ENCODE measurements at regions not wholly inside any gene's neighbourhood (a gene's known extent, or its start where the extent isn't known, plus 50 kb on each side); places are given as distances from the start of the nearest gene placed in this dataset.

DNA sequence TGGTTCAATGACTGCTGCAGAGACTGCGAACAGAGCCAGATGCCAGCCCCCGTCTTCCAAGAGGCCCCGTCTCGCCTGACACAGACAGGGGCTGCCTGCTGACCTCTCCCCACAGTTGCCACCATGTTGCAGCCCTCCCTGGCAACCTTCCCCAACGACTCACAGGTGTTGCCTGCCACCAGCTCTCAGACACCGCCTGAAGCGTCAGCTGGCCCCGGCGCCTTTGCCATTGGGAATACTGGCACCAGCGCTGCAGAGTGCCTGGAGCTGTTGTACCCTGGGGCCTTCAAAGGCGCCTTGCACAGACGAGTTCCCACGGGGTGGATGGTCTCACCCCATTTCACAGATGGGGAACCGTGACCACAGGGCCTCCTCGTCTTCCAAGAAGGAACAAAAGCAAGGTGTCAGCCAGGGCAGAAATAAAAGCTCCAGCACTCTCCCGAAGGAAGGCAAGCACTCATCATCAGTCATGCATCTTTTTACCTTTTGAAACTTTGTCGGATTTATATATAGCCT lies 167.0 kb downstream of the ADSS2 start:
- TF ChIP-seq, protein P1, sequence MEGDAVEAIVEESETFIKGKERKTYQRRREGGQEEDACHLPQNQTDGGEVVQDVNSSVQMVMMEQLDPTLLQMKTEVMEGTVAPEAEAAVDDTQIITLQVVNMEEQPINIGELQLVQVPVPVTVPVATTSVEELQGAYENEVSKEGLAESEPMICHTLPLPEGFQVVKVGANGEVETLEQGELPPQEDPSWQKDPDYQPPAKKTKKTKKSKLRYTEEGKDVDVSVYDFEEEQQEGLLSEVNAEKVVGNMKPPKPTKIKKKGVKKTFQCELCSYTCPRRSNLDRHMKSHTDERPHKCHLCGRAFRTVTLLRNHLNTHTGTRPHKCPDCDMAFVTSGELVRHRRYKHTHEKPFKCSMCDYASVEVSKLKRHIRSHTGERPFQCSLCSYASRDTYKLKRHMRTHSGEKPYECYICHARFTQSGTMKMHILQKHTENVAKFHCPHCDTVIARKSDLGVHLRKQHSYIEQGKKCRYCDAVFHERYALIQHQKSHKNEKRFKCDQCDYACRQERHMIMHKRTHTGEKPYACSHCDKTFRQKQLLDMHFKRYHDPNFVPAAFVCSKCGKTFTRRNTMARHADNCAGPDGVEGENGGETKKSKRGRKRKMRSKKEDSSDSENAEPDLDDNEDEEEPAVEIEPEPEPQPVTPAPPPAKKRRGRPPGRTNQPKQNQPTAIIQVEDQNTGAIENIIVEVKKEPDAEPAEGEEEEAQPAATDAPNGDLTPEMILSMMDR (IDR thresholded peaks at IDR 0.05) = no peak
- TF ChIP-seq POLR2A (IDR thresholded peaks at IDR 0.05) = no peak
- no peak for TF ChIP-seq POLR2AphosphoS5 (IDR thresholded peaks at IDR 0.05; ENCODE audit: insufficient read depth in 1 of 2, low read depth in 1 of 2)

All from vagina (tissue), 2 donors.